Right renal cortex interstitium (tissue), 3 donors: ENCODE measurements at regions not wholly inside any gene's neighbourhood (a gene's known extent, or its start where the extent isn't known, plus 50 kb on each side); places are given as distances from the start of the nearest gene placed in this dataset.
A peak's percentile ranks its signal among the peaks of the same experiment; 100 is the strongest.

Experiments used
- DNase-seq, 3 donors: peaks; one replicate each; pipeline ENCODE4 v3.0.0-alpha.2; 2013; ENCODE audit warnings: low read depth in 3 of 3, low spot score in 2 of 3

- no peak for DNase-seq
Observed at GRCh38 chr3:110181226-110181625, 843.9 kb upstream of the DPPA4 start.

- DNase-seq: no peak
Observed at GRCh38 chr3:110184536-110184935, 847.2 kb upstream of the DPPA4 start.

- no peak for DNase-seq
Observed at GRCh38 chr3:110193074-110193473, 855.7 kb upstream of the DPPA4 start.

GRCh38 chr3:110198717-110199587 lies 861.6 kb upstream of the DPPA4 start:
- no peak for DNase-seq

- DNase-seq: no peak
Observed at GRCh38 chr3:110199588-110199943, 862.2 kb upstream of the DPPA4 start.

GRCh38 chr3:110210086-110210660 lies 861.4 kb upstream of the NECTIN3 start:
- no peak for DNase-seq

- no peak for DNase-seq
Observed at GRCh38 chr3:110226645-110227044, 845.0 kb upstream of the NECTIN3 start.

- DNase-seq: peak in 2 of 3 donors; percentile 7 to 8
Observed at GRCh38 chr3:110227991-110228390, 843.6 kb upstream of the NECTIN3 start.

- no peak for DNase-seq
Observed at GRCh38 chr3:110234831-110235230, 836.8 kb upstream of the NECTIN3 start.

GRCh38 chr3:110236976-110237610 lies 834.5 kb upstream of the NECTIN3 start:
- DNase-seq: no peak

- no peak for DNase-seq
Observed at GRCh38 chr3:110243081-110243480, 828.5 kb upstream of the NECTIN3 start.

- DNase-seq: no peak
Observed at GRCh38 chr3:110246796-110247376, 824.7 kb upstream of the NECTIN3 start.

- DNase-seq: no peak
Observed at GRCh38 chr3:110248666-110249065, 823.0 kb upstream of the NECTIN3 start.

GRCh38 chr3:110253794-110254193 lies 817.8 kb upstream of the NECTIN3 start:
- DNase-seq: no peak

GRCh38 chr3:110254591-110254990 lies 817.0 kb upstream of the NECTIN3 start:
- no peak for DNase-seq

- no peak for DNase-seq
Observed at GRCh38 chr3:110261141-110261540, 810.5 kb upstream of the NECTIN3 start.

GRCh38 chr3:110262896-110263295 lies 808.7 kb upstream of the NECTIN3 start:
- no peak for DNase-seq

- DNase-seq: no peak
Observed at GRCh38 chr3:110265302-110265701, 806.3 kb upstream of the NECTIN3 start.

- DNase-seq: no peak
Observed at GRCh38 chr3:110267304-110267845, 804.2 kb upstream of the NECTIN3 start.

- DNase-seq: no peak
Observed at GRCh38 chr3:110272525-110272924, 799.1 kb upstream of the NECTIN3 start.

- no peak for DNase-seq
Observed at GRCh38 chr3:110291886-110292501, 779.6 kb upstream of the NECTIN3 start.
